GM12873 (cell line): ENCODE measurements at regions not wholly inside any gene's neighbourhood (a gene's known extent, or its start where the extent isn't known, plus 50 kb on each side); places are given as distances from the start of the nearest gene placed in this dataset.

ENCODE experiments used
- CTCF ChIP-seq: IDR thresholded peaks from 2 replicates; pipeline ENCODE4 v1.5.1; 2012; ENCODE audit warnings: low read depth, mild to moderate bottlenecking, moderate library complexity, low read length, control low read depth; ENCODE audit not compliant: insufficient read depth; ENCODE audit errors: missing control alignments

GRCh38 chr1:118304722-118305359 is 119.8 kb upstream of the SPAG17 start:
- TF ChIP-seq CTCF = peak; percentile 62

GRCh38 chr1:118303534-118303933 is 118.5 kb upstream of the SPAG17 start:
- TF ChIP-seq CTCF = no peak

- TF ChIP-seq CTCF = no peak
Observed at GRCh38 chr1:118303064-118303463, 118.0 kb upstream of the SPAG17 start.

GRCh38 chr1:118302145-118302544 is 117.1 kb upstream of the SPAG17 start:
- TF ChIP-seq CTCF = no peak

- no peak for TF ChIP-seq CTCF
Observed at GRCh38 chr1:118300808-118301207, 115.8 kb upstream of the SPAG17 start.

GRCh38 chr1:118298397-118298796 is 113.4 kb upstream of the SPAG17 start:
- TF ChIP-seq CTCF = no peak

GRCh38 chr1:118297521-118297920 is 112.5 kb upstream of the SPAG17 start:
- TF ChIP-seq CTCF = no peak
